Mucosa of gallbladder (tissue), 1 donor: ENCODE measurements at regions not wholly inside any gene's neighbourhood (a gene's known extent, or its start where the extent isn't known, plus 50 kb on each side); places are given as distances from the start of the nearest gene placed in this dataset.

Source experiments
- DNase-seq: peaks from one replicate; pipeline ENCODE4 v3.0.0-alpha.2; 2020; ENCODE audit warnings: low spot score
- donor health status: DM: no; HTN: no; CAD: no.

DNA sequence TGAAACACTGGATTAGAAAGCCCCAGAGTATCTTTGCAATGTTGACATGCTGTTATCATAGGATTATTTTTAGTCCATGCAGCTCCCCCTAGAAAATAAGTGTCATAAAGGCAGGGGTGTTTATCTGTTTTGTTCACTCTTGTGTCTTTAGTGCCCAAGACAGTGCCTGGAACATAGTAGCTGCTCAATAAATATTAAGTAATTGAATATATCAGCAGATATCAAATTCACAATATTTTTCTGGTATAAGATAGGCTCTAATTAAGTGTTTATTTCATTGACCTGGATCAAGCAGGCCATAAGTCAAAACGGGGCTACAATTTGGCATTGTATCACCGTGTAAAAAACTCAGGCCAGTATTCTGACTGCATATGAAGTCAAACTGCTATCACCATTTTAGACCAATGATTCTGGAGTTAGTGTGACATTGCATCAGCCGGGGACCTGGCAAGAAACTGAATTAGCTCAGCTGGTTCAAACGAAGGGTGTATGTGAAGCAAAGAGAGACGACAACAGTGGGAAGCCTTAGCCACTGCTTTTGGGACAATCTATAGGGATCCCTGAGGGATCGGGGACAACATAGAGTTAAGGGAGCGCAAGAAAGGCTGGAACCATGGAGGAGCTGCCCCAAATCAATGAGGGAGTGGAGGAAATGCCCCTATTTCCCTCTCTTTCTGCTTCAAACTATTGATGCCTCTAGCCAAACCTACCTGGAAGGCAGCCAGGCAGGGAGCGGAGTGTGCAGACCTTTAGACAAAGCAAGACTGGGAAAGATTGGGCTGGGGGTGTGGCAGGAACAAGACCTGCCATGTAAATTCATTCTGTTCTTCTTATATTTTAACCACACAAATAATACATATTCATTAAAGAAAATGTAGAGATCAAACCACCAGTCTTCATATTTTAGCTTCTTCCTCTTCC, 112.2 kb downstream of the PLEKHG1 start:
- peak; percentile 73 for DNase-seq

- no peak for DNase-seq
Observed at GRCh38 chr6:150712505-150713252, 113.0 kb downstream of the PLEKHG1 start.

DNA sequence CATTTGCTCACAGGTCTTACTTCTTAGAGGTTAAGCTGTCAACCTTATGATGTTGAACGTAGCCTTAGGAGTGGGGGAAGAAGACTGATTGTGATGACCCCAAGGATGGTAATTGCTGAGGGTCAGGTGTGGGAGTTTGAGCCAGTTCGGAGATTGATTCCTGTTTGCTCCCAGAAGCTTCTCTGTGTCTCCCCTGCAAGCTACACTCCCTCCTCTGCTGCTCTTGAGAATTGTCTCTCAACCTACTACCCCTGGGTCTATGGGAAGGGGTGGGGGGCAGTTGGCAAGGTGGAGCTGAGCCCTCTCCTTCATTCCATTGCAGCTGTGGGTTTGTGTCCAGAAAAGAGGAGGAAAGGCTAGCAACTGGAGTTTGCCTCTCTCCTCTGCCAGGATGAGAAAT, 113.8 kb downstream of the PLEKHG1 start:
- no peak for DNase-seq

DNA sequence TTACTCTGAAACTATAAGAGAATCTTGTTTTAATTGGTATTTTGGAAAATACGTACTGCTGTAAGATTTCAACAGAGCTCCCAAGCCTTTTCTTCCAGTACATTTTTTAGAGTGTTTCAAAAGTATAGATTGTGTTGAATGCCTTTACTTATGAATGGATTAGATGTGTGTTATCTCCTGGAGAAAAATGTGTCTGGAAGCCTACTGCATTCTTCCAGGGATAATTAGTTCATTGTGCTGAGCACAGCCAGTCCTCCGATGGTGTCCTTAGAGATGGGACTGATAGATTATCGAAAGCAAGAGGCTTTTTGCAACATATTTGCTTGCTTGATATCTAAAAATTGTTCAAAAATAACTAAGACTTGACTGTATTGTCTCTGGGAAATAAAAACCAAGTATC, 114.2 kb downstream of the PLEKHG1 start:
- no peak for DNase-seq

DNA sequence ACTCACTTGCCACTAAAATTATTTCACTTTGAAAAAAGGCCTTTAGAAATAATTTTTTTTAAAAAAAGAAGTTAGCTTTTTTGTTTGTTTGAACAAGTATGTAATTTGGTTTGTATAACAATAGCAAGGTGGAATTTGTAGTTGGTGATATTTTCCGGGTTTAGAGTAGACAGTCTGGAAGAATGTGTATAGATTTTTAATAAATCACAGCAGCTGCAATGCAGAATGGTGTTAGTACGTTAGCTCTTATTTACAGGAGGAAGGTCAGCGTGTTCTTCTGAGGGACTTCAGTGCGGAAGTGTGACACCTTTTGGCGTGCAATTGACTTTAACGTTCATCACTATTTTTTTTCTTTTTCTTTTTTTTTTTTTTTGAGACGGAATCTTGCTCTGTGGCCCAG, 115.4 kb downstream of the PLEKHG1 start:
- peak; percentile 23 for DNase-seq

DNA sequence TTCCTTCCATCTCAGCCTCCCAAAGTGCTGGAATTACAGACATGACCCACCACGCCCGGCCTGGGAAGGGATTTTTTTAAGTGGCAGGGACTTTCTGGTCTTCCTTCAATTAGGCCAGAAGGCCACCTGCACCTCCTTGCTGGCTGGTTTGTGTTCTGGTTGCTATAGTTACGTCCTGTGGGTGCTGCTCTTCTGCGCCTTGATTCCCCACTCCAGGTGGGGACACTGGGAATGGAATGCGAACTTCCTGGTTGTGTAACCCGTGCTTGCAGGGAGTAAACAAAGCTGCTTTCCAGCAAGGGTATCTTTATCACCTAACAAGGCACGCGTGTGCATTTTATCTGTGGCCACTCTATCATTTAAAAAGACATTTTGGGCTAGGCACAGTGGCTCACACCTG, 117.7 kb downstream of the PLEKHG1 start:
- peak; percentile 70 for DNase-seq

GRCh38 chr6:150719099-150719766, 119.5 kb downstream of the PLEKHG1 start:
- DNase-seq, result no peak

GRCh38 chr6:150719831-150720230, 120.1 kb downstream of the PLEKHG1 start:
- no peak for DNase-seq

GRCh38 chr6:150720774-150721233, 121.1 kb downstream of the PLEKHG1 start:
- no peak for DNase-seq

DNA sequence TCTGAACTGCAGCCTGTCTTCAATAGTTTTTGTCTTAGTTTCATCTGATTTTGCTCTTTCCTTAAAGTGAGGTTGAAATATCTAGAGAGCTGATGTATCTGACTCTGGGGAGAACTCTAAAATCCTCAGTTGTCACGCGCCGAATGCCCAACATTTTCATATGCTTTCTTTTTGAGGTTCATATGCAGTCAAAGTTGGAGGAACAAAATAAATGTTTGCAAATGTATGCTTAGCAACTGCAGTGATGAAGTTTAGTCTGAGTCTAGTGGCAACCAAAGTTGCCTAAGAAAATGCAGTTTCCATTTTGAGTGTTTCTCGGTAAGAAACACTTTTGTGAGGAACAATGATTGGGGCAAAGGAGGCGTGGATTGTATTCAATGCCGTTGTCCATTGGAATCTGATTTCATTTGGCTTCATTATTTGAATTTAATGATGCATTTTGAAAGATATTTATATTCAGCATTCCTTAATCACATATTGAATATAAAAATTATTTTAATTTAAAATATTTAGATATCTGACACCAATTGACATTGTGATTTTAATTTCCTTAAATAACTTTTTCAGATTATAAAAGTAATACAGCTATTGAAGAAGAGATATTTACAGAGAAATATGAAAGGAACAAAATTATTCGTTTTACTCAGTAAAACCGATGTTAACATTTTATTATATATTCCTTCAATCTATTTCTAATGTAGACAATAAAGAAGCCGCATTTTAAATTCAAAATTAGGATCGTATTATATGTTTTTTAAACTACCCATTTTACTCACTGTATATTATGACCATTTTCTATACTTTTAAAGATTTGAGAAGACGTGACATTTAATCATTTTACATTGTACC, 122.0 kb downstream of the PLEKHG1 start:
- DNase-seq, result no peak

- no peak for DNase-seq
Observed at GRCh38 chr6:150722614-150723344, 123.1 kb downstream of the PLEKHG1 start.

GRCh38 chr6:150723345-150723658, 123.6 kb downstream of the PLEKHG1 start:
- no peak for DNase-seq

GRCh38 chr6:150723857-150724256, 124.2 kb downstream of the PLEKHG1 start:
- no peak for DNase-seq

DNA sequence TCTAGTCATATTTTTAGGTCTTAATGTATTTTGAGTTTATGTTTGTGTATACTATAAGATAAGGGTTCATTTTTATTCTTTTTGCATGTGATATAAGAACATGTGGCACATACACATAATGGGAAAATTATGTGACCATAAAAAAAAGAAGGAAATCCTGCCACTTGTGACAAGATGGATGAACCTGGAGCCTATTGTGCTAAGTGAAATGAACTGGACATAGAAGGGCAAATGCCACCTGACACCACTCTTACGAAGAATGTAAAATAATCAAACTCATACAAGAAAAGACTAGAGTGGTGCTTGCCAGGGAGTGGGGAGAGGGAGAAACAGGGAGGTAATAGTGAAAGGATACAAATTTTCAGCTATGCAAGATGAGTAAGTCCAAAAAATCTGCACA, 126.1 kb downstream of the PLEKHG1 start:
- DNase-seq, result no peak

GRCh38 chr6:150729188-150729748, 129.6 kb downstream of the PLEKHG1 start:
- DNase-seq, result no peak

GRCh38 chr6:150730801-150731457, 131.2 kb downstream of the PLEKHG1 start:
- no peak for DNase-seq

DNA sequence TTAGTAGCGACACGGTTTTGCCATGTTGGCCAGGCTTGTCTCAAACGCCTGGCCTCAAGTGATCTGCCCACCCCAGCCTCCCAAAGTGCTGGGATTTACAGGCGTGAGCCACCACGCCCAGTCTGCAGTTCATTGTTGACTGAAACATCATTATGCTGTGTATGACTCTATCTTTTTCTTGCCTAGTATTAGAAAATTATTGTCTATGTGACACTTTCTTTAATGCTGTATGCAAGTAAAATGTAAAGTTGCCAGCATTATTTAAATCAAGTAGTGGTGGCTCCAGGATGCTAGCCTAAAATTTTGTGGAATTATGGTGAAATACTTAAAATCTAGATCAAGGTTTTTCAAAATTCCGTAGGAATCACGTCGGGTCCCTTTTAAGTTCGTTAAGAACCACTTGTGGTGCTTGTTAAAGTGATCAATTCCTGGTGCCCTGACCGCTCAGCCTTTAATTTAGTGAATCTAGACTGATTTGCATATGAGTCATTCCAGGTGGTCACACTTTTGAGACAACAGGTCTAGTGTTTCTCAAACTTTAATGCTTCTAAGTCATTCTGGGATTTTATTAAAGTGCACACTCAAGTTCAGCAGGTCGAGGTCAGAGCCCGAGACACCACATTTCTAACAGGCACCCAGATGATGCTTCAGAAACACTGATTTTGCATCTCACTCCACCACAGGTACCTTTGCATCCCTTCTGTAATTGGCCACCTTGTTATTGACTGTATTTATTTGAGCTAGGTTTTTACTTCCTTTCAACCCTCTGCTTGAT, 132.6 kb upstream of the MTHFD1L start:
- no peak for DNase-seq

- no peak for DNase-seq
Observed at GRCh38 chr6:150733726-150734125, 131.8 kb upstream of the MTHFD1L start.

GRCh38 chr6:150734235-150734634, 131.3 kb upstream of the MTHFD1L start:
- DNase-seq, result no peak
